CD8-positive, alpha-beta memory T cell (primary cell): ENCODE measurements at regions not wholly inside any gene's neighbourhood (a gene's known extent, or its start where the extent isn't known, plus 50 kb on each side); places are given as distances from the start of the nearest gene placed in this dataset.

Source experiments
- CTCF ChIA-PET: fragments of 350-600 bp; sonication (Branson Sonifier 250); formaldehyde crosslinking; loops from one replicate; lab custom pipeline; 2021; ENCODE audit warnings: antibody characterized with exemption; lab: Charles Lee
- POLR2A ChIA-PET: fragments of 350-600 bp; sonication (Branson Sonifier 250); formaldehyde crosslinking; loops from one replicate; lab custom pipeline; 2021; ENCODE audit warnings: antibody characterized with exemption; lab: Charles Lee
- DNase-seq, 5 donors: peaks; one replicate each; pipeline versions ENCODE4 v3.0.0 to v3.0.0-alpha.2; 2020 to 2022; ENCODE audit warnings: mixed read lengths in 1 of 5
- H3K27ac ChIP-seq: one replicate; pipeline ENCODE4 v1.7.0; 2013; ENCODE audit warnings: low read depth, mild to moderate bottlenecking, low read length, moderate library complexity
- H3K27me3 ChIP-seq: 2 replicates; pipeline ENCODE4 v1.7.0; 2013; ENCODE audit warnings: low read length, mild to moderate bottlenecking; ENCODE audit not compliant: insufficient read depth, poor library complexity, severe bottlenecking
- H3K36me3 ChIP-seq: 2 replicates; pipeline ENCODE4 v1.7.0; 2013; ENCODE audit warnings: mild to moderate bottlenecking, low read length, moderate library complexity; ENCODE audit not compliant: insufficient read depth
- H3K4me1 ChIP-seq: 2 replicates; pipeline ENCODE4 v1.7.0; 2013; ENCODE audit warnings: mild to moderate bottlenecking, low read length, moderate library complexity; ENCODE audit not compliant: insufficient read depth
- H3K4me3 ChIP-seq: 2 replicates; pipeline ENCODE4 v1.7.0; 2013; ENCODE audit warnings: mild to moderate bottlenecking, low read length
- H3K9me3 ChIP-seq: 2 replicates; pipeline ENCODE4 v1.7.0; 2013; ENCODE audit warnings: mild to moderate bottlenecking, low read length
- H3K27ac Mint-ChIP-seq, 8 donors: one replicate each; pipeline ENCODE4 v1.8.0; 2020 to 2021; ENCODE audit warnings: mixed read lengths in 8 of 8, mild to moderate bottlenecking in 6 of 8, inconsistent platforms in 3 of 8, moderate library complexity in 3 of 8
- H3K27me3 Mint-ChIP-seq, 2 donors: one replicate each; pipeline ENCODE4 v1.8.0; 2020 to 2021; ENCODE audit warnings: mixed read lengths in 2 of 2, mild to moderate bottlenecking in 1 of 2, moderate library complexity in 1 of 2
- H3K36me3 Mint-ChIP-seq, 3 donors: one replicate each; pipeline ENCODE4 v1.8.0; 2020 to 2021; ENCODE audit warnings: mixed read lengths in 3 of 3, inconsistent platforms in 1 of 3, mild to moderate bottlenecking in 1 of 3
- H3K4me1 Mint-ChIP-seq, 3 donors: one replicate each; pipeline ENCODE4 v1.8.0; 2020 to 2021; ENCODE audit warnings: mixed read lengths in 3 of 3, inconsistent platforms in 1 of 3, mild to moderate bottlenecking in 1 of 3
- H3K4me3 Mint-ChIP-seq, 7 donors: one replicate each; pipeline ENCODE4 v1.8.0; 2020 to 2021; ENCODE audit warnings: mixed read lengths in 7 of 7, mild to moderate bottlenecking in 6 of 7, moderate library complexity in 4 of 7, inconsistent platforms in 2 of 7
- H3K9me3 Mint-ChIP-seq, 5 donors: one replicate each; pipeline ENCODE4 v1.8.0; 2020 to 2022; ENCODE audit warnings: mixed read lengths in 5 of 5, mild to moderate bottlenecking in 3 of 5, moderate library complexity in 2 of 5, inconsistent platforms in 1 of 5

DNA sequence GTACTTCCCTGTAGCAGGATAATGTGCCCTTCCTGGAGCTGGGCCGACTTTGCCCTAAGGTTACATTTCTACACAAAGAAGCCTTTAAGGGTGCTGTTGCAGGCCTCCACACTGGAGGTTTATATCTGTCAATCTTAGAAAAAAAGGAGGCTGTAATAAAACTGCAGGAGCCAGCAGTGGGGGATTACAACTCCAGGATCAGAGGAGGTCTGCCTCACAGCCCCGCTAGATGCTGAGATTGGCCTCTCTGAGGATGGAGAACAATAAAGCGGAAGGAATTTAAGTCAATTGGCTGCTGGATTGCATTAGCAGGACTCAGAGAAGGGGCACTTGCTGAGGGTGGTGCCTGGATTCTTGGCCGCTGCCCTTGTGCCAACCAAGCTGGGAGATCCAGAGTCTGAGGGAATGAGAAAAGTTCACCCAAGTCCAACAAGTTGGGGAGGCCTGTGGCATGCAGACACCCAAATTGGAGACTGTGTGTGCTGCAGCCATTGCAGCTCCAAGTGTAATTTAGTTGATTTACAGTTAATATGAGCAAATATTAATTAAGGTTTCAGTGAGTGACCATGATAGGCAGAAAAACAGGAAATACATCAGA lies 99.0 kb upstream of the SSBP2 start:
- H3K9me3 ChIP-seq, result no peaks in the 10 kb centered on the region
- H3K36me3 ChIP-seq, result no peaks in the 10 kb centered on the region
- H3K4me1 Mint-ChIP-seq, result peaks cover 31 to 48% (median 40%) of the 10 kb centered on the region in 3 donors
- no peak overlapping the region for H3K27ac ChIP-seq
- no peaks in the 10 kb centered on the region for H3K27me3 ChIP-seq
- POLR2A ChIA-PET, result interaction anchor here (2.4 to 3.1 kb wide), 2 partner anchors 99 to 122 kb away, joined by 14 to 135 read pairs; partner anchors contain the start of genes ATG10 and SSBP2
- no peak overlapping the region for H3K4me3 ChIP-seq
- H3K36me3 Mint-ChIP-seq, result peaks cover 0 to 4% (median 0%) of the 10 kb centered on the region in 3 donors
- H3K27me3 Mint-ChIP-seq, result no peaks in the 10 kb centered on the region
- DNase-seq, result no peak
- H3K4me3 Mint-ChIP-seq, result peak overlapping the region in 6 of 7 donors; percentile 40 to 98 (median 92)
- H3K27ac Mint-ChIP-seq, result peak overlapping the region in 2 of 8 donors; percentile 27 to 44
- H3K4me1 ChIP-seq, result peaks cover 28% of the 10 kb centered on the region
- CTCF ChIA-PET, result interaction anchor here (1.0 to 3.2 kb wide), 5 partner anchors 12 to 425 kb away, joined by 3 to 28 read pairs (median 6); partner anchors contain the start of gene SSBP2
- H3K9me3 Mint-ChIP-seq, result no peaks in the 10 kb centered on the region

DNA sequence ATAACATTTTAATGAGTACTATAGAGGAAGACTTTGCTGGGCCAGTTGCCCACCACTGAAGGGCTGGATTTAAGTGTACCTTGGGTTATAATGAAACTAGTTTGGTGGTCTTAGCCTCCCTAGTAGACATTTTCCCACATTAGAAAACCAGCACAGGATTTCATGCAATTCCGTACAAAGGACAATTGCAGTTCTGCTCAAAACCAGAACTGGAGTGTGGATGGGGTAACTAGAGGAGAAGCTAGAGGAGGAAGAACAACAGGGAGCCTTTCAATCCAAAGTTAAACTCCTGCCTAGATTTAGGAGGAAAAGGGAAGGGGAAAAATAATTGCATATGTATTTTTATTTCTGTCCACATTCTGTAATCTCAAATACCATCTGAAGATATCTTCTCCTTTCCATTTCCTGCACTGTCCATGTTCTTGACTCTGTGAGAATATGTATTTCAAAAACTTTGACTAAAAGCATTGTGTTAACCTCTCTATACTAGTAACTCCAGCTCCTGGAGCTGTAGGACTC lies 97.5 kb upstream of the SSBP2 start:
- no peak overlapping the region for H3K27ac Mint-ChIP-seq
- Histone ChIP-seq H3K9me3 (no peaks in the 10 kb centered on the region), H3K4me1 (peaks cover 28% of the 10 kb centered on the region), H3K27ac (no peak overlapping the region), H3K27me3 (no peaks in the 10 kb centered on the region), H3K36me3 (no peaks in the 10 kb centered on the region), H3K4me3 (no peak overlapping the region)
- POLR2A ChIA-PET, result no interaction called here
- CTCF ChIA-PET, result no interaction called here
- DNase-seq, result no peak
- no peak overlapping the region for H3K4me3 Mint-ChIP-seq
- peaks cover 0 to 4% (median 0%) of the 10 kb centered on the region in 3 donors for H3K36me3 Mint-ChIP-seq
- H3K4me1 Mint-ChIP-seq, result peaks cover 29 to 37% (median 35%) of the 10 kb centered on the region in 3 donors
- no peaks in the 10 kb centered on the region for H3K27me3 Mint-ChIP-seq
- H3K9me3 Mint-ChIP-seq, result no peaks in the 10 kb centered on the region

GRCh38 chr5:81846301-81846700 lies 95.4 kb upstream of the SSBP2 start:
- Histone ChIP-seq H3K27me3 (no peaks in the 10 kb centered on the region), H3K27ac (no peak overlapping the region), H3K4me3 (no peak overlapping the region), H3K9me3 (no peaks in the 10 kb centered on the region), H3K4me1 (peaks cover 17% of the 10 kb centered on the region), H3K36me3 (no peaks in the 10 kb centered on the region)
- Mint-ChIP-seq H3K4me1 (peaks cover 14 to 16% (median 15%) of the 10 kb centered on the region in 3 donors), H3K36me3 (no peaks in the 10 kb centered on the region), H3K27me3 (no peaks in the 10 kb centered on the region), H3K9me3 (no peaks in the 10 kb centered on the region), H3K4me3 (no peak overlapping the region), H3K27ac (no peak overlapping the region)
- POLR2A ChIA-PET, result no interaction called here
- CTCF ChIA-PET, result interaction anchor here (1.3 kb wide), 1 partner anchor 95 kb away, joined by 3 read pairs; the partner anchor contains the start of gene SSBP2
- no peak for DNase-seq

- H3K4me3 ChIP-seq, result no peak overlapping the region
- Mint-ChIP-seq H3K36me3 (no peaks in the 10 kb centered on the region), H3K27ac (no peak overlapping the region), H3K4me1 (no peaks in the 10 kb centered on the region), H3K27me3 (no peaks in the 10 kb centered on the region), H3K9me3 (no peaks in the 10 kb centered on the region), H3K4me3 (no peak overlapping the region)
- no peaks in the 10 kb centered on the region for H3K27me3 ChIP-seq
- CTCF ChIA-PET, result no interaction called here
- no peak for DNase-seq
- POLR2A ChIA-PET, result no interaction called here
- H3K9me3 ChIP-seq, result no peaks in the 10 kb centered on the region
- H3K4me1 ChIP-seq, result no peaks in the 10 kb centered on the region
- no peaks in the 10 kb centered on the region for H3K36me3 ChIP-seq
- H3K27ac ChIP-seq, result no peak overlapping the region
Observed at GRCh38 chr5:81843845-81844244, 92.9 kb upstream of the SSBP2 start.

GRCh38 chr5:81842795-81843398 lies 92.0 kb upstream of the SSBP2 start:
- ChIA-PET CTCF (no interaction called here), POLR2A (interaction anchor here (0.8 kb wide), 1 partner anchor 70 kb away, joined by 3 read pairs; no protein-coding TSS in a partner anchor)
- Mint-ChIP-seq H3K9me3 (no peaks in the 10 kb centered on the region), H3K27ac (no peak overlapping the region), H3K27me3 (no peaks in the 10 kb centered on the region), H3K4me1 (peaks cover 2 to 9% (median 3%) of the 10 kb centered on the region in 3 donors), H3K36me3 (no peaks in the 10 kb centered on the region), H3K4me3 (no peak overlapping the region)
- Histone ChIP-seq H3K4me3 (no peak overlapping the region), H3K27ac (no peak overlapping the region), H3K27me3 (no peaks in the 10 kb centered on the region), H3K4me1 (no peaks in the 10 kb centered on the region), H3K36me3 (no peaks in the 10 kb centered on the region), H3K9me3 (no peaks in the 10 kb centered on the region)
- no peak for DNase-seq

- Mint-ChIP-seq H3K27me3 (no peaks in the 10 kb centered on the region), H3K4me1 (peaks cover 2 to 9% (median 3%) of the 10 kb centered on the region in 3 donors), H3K27ac (no peak overlapping the region), H3K36me3 (no peaks in the 10 kb centered on the region), H3K4me3 (no peak overlapping the region), H3K9me3 (no peaks in the 10 kb centered on the region)
- no peaks in the 10 kb centered on the region for H3K9me3 ChIP-seq
- ChIA-PET POLR2A (interaction anchor here (1.2 to 1.8 kb wide), 2 partner anchors 12 to 88 kb away, joined by 6 to 7 read pairs; partner anchors contain the start of gene SSBP2), CTCF (interaction anchor here (1.0 to 2.9 kb wide), 11 partner anchors 10 to 413 kb away, joined by 3 to 15 read pairs (median 5); partner anchors contain the start of gene SSBP2)
- DNase-seq, result no peak
- no peaks in the 10 kb centered on the region for H3K27me3 ChIP-seq
- no peak overlapping the region for H3K27ac ChIP-seq
- H3K36me3 ChIP-seq, result no peaks in the 10 kb centered on the region
- H3K4me1 ChIP-seq, result no peaks in the 10 kb centered on the region
- H3K4me3 ChIP-seq, result no peak overlapping the region
Observed at GRCh38 chr5:81839034-81839433, 88.1 kb upstream of the SSBP2 start.

DNA sequence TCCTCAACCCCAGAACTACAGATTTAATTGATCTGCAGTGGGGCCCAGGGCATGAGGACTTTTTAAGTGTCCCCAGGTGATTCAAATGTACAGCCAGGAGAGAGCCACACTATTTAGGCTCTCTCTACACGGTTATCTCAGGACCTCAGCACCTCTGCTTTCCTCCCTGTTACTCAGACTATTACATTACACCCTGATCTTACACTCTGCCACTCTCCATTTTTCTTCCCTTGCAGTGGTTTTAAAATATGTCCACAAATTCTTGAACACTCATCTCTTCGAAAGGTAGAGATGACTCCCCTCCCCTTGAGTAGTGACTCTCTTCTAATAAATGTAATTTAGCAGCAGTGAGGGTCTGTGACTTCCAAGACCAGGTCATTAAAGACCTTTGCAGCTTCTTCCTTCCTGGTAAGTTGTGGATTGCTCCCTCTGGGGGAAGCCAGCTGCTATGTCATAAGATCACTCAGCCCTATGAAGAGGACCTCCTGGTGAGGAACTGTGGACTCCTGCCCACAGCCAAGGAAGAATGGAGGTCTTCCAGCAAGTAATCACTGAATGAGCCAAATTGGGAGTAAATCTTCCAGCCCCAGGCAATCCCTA lies 87.5 kb upstream of the SSBP2 start:
- Mint-ChIP-seq H3K27ac (no peak overlapping the region), H3K9me3 (no peaks in the 10 kb centered on the region), H3K36me3 (no peaks in the 10 kb centered on the region), H3K4me3 (no peak overlapping the region), H3K27me3 (no peaks in the 10 kb centered on the region), H3K4me1 (peaks cover 2 to 9% (median 3%) of the 10 kb centered on the region in 3 donors)
- peak in 2 of 5 donors; percentile 11 to 37 for DNase-seq
- ChIA-PET CTCF (interaction anchor here (1.0 to 2.9 kb wide), 12 partner anchors 10 to 412 kb away, joined by 3 to 15 read pairs (median 4); partner anchors contain the start of gene SSBP2), POLR2A (interaction anchor here (1.2 to 1.8 kb wide), 2 partner anchors 13 to 87 kb away, joined by 6 to 7 read pairs; partner anchors contain the start of gene SSBP2)
- Histone ChIP-seq H3K27me3 (no peaks in the 10 kb centered on the region), H3K27ac (no peak overlapping the region), H3K4me3 (no peak overlapping the region), H3K36me3 (no peaks in the 10 kb centered on the region), H3K9me3 (no peaks in the 10 kb centered on the region), H3K4me1 (no peaks in the 10 kb centered on the region)
